ENCODE measurements at regions not wholly inside any gene's neighbourhood (a gene's known extent, or its start where the extent isn't known, plus 50 kb on each side); places are given as distances from the start of the nearest gene placed in this dataset.
"Not testable (repeated sequence)": the region's sequence is repeated elsewhere in the genome, so short reads cannot be mapped to it uniquely, and the experiment has no call there.

DNA sequence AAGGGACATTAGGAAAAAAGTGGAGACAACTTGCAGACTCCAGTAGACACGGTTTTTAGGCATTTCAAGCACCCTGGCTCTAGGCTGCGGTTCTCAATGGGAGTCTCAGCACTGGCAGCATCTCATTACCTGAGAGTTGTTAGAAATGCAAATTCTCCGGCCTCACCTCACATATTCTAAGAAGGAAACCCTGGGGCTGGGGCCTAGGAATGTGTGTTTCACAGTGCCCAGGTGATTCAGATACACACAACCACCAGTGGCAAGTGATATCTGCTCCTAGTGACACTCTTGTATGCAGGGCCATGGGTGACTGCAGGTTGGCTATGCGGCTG, 313.9 kb downstream of the BCL2L11 start:
- not testable (repeated sequence) for TF ChIP-seq CTCF (IDR thresholded peaks at IDR 0.05); TCF7L2 (IDR thresholded peaks at IDR 0.05; ENCODE audit: low read depth, low read length); POLR2AphosphoS5 (IDR thresholded peaks at IDR 0.05; ENCODE audit: low read depth, low read length); REST (IDR thresholded peaks at IDR 0.05; ENCODE audit: insufficient read depth in 1 of 2, low read depth in 2 of 2, low read length in 1 of 2); SIN3A (IDR thresholded peaks at IDR 0.05; ENCODE audit: borderline replicate concordance, insufficient read depth, low read depth, low read length)
